ENCODE measurements at regions not wholly inside any gene's neighbourhood (a gene's known extent, or its start where the extent isn't known, plus 50 kb on each side); places are given as distances from the start of the nearest gene placed in this dataset.

- H3K36me3 ChIP-seq (ENCODE audit: control insufficient read depth in 1 of 2, insufficient read depth in 2 of 2, low read length in 2 of 2), result no peaks in the 10 kb centered on the region
- no peak overlapping the region for H3K9ac ChIP-seq (ENCODE audit: low read length)
- H3K9me2 ChIP-seq (ENCODE audit: insufficient read depth), result no peaks in the 10 kb centered on the region
- no peak for TF ChIP-seq CBX3 (IDR thresholded peaks at IDR 0.05; ENCODE audit: low read depth)
- TF ChIP-seq ELF1 (IDR thresholded peaks at IDR 0.05; ENCODE audit: borderline replicate concordance, low read depth), result no peak
- no peak for TF ChIP-seq RAD21 (IDR thresholded peaks at IDR 0.05; ENCODE audit: low read depth)
- TF ChIP-seq ZBTB33 (IDR thresholded peaks at IDR 0.05; ENCODE audit: extremely low read depth, insufficient replicate concordance, low read length), result no peak
- TF ChIP-seq, protein P1, sequence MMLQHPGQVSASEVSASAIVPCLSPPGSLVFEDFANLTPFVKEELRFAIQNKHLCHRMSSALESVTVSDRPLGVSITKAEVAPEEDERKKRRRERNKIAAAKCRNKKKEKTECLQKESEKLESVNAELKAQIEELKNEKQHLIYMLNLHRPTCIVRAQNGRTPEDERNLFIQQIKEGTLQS (IDR thresholded peaks at IDR 0.05), result no peak
- no peak for TF ChIP-seq SIN3A (IDR thresholded peaks at IDR 0.05; ENCODE audit: low read depth)
- TF ChIP-seq POLR2A (IDR thresholded peaks at IDR 0.05; ENCODE audit: borderline replicate concordance, extremely low read depth, insufficient read depth, insufficient read length), result no peak
- H3K4me1 ChIP-seq (ENCODE audit: control insufficient read depth in 1 of 2, insufficient read depth in 2 of 2, low read length in 2 of 2), result no peaks in the 10 kb centered on the region
- CTCF ChIA-PET, result no interaction called here
- ATAC-seq (no peak), DNase-seq (ENCODE audit: low read depth, low spot score) (no peak)
- no peaks in the 10 kb centered on the region for H3K9me3 ChIP-seq (ENCODE audit: control insufficient read depth in 1 of 2, insufficient read depth in 1 of 2, low read depth in 1 of 2, low read length in 2 of 2)
- POLR2A ChIA-PET, result no interaction called here
- H3K27ac ChIP-seq (ENCODE audit: low read depth, low read length), result no peak overlapping the region
- RAD21 ChIA-PET (ENCODE audit: low non-redundant PET in 1 of 2, low total read pairs in 2 of 2, uncharacterized antibody in 2 of 2, unreplicated experiment in 2 of 2), result no interaction called here
- intact Hi-C loops (cut with micrococcal nuclease), result no loop called here
- BruUV-seq (replicated peaks), result no TSS peak
- H3K27me3 ChIP-seq (ENCODE audit: insufficient read depth, low read length), result no peaks in the 10 kb centered on the region
- H2AFZ ChIP-seq (ENCODE audit: low read depth, low read length, poor library complexity, severe bottlenecking), result no peak overlapping the region
- H4K20me1 ChIP-seq (ENCODE audit: insufficient read depth), result no peaks in the 10 kb centered on the region
- H3K4me3 ChIP-seq (replicated peaks in 1 of 2; ENCODE audit: low read depth in 1 of 2, low read length in 2 of 2), result no peak overlapping the region
- H3K79me2 ChIP-seq (ENCODE audit: insufficient read depth, low read length), result no peaks in the 10 kb centered on the region
- H3K4me2 ChIP-seq (ENCODE audit: low read length), result no peak overlapping the region
These were observed 468.1 kb upstream of the MANEA start for GRCh38 chr6:95109212-95109611.

- no peaks in the 10 kb centered on the region for H3K4me1 ChIP-seq (ENCODE audit: control insufficient read depth in 1 of 2, insufficient read depth in 2 of 2, low read length in 2 of 2)
- H3K4me3 ChIP-seq (replicated peaks in 1 of 2; ENCODE audit: low read depth in 1 of 2, low read length in 2 of 2), result no peak overlapping the region
- no peaks in the 10 kb centered on the region for H3K27me3 ChIP-seq (ENCODE audit: insufficient read depth, low read length)
- ChIA-PET POLR2A (no interaction called here), CTCF (no interaction called here), RAD21 (ENCODE audit: low non-redundant PET in 1 of 2, low total read pairs in 2 of 2, uncharacterized antibody in 2 of 2, unreplicated experiment in 2 of 2) (no interaction called here)
- intact Hi-C loops (cut with micrococcal nuclease), result no loop called here
- DNase-seq (ENCODE audit: low read depth, low spot score) (no peak), ATAC-seq (no peak)
- no peaks in the 10 kb centered on the region for H3K9me3 ChIP-seq (ENCODE audit: control insufficient read depth in 1 of 2, insufficient read depth in 1 of 2, low read depth in 1 of 2, low read length in 2 of 2)
- TF ChIP-seq CTCF (IDR thresholded peaks at IDR 0.05 in 2 of 3, conservative IDR thresholded peaks at IDR 0.05 in 1 of 3; ENCODE audit: borderline replicate concordance in 1 of 3, insufficient read depth in 1 of 3, low read depth in 2 of 3, low read length in 2 of 3) (no peak), EGR1 (IDR thresholded peaks at IDR 0.05; ENCODE audit: low read depth) (no peak), ZBTB33 (IDR thresholded peaks at IDR 0.05; ENCODE audit: extremely low read depth, insufficient replicate concordance, low read length) (no peak), POLR2A (IDR thresholded peaks at IDR 0.05; ENCODE audit: borderline replicate concordance, extremely low read depth, insufficient read depth, insufficient read length) (no peak), POLR2AphosphoS5 (IDR thresholded peaks at IDR 0.05; ENCODE audit: low read depth, low read length) (no peak), MAX (IDR thresholded peaks at IDR 0.05) (no peak), EZH2phosphoT487 (IDR thresholded peaks at IDR 0.05; ENCODE audit: borderline replicate concordance) (no peak), EZH2 (IDR thresholded peaks at IDR 0.05) (no peak), SIN3A (IDR thresholded peaks at IDR 0.05; ENCODE audit: low read depth) (no peak), CBX3 (IDR thresholded peaks at IDR 0.05; ENCODE audit: low read depth) (no peak), ZFX (IDR thresholded peaks at IDR 0.05) (no peak)
- no peaks in the 10 kb centered on the region for H4K20me1 ChIP-seq (ENCODE audit: insufficient read depth)
- H3K36me3 ChIP-seq (ENCODE audit: control insufficient read depth in 1 of 2, insufficient read depth in 2 of 2, low read length in 2 of 2), result no peaks in the 10 kb centered on the region
- H3K9ac ChIP-seq (ENCODE audit: low read length), result no peak overlapping the region
- no peak overlapping the region for H2AFZ ChIP-seq (ENCODE audit: low read depth, low read length, poor library complexity, severe bottlenecking)
- no TSS peak for BruUV-seq (replicated peaks)
- no peak overlapping the region for H3K4me2 ChIP-seq (ENCODE audit: low read length)
- no peaks in the 10 kb centered on the region for H3K79me2 ChIP-seq (ENCODE audit: insufficient read depth, low read length)
- H3K9me2 ChIP-seq (ENCODE audit: insufficient read depth), result no peaks in the 10 kb centered on the region
- H3K27ac ChIP-seq (ENCODE audit: low read depth, low read length), result no peak overlapping the region
These were observed 466.6 kb upstream of the MANEA start for GRCh38 chr6:95110767-95111166.
